Lower lobe of right lung (tissue), 2 donors: ENCODE measurements at regions not wholly inside any gene's neighbourhood (a gene's known extent, or its start where the extent isn't known, plus 50 kb on each side); places are given as distances from the start of the nearest gene placed in this dataset.
A peak's percentile ranks its signal among the peaks of the same experiment; 100 is the strongest.

Experiments used
- ATAC-seq, 2 donors: fragments of 200-7000 bp; cut with Tn5 transposase; one replicate each; pipeline ENCODE4 v1.9.1; 2020 to 2022; ENCODE audit warnings: mild to moderate bottlenecking in 2 of 2, moderate library complexity in 2 of 2
- DNase-seq: peaks from one replicate; pipeline ENCODE4 v3.0.0-alpha.2; 2020
- H3K27ac ChIP-seq: fragments of 200-600 bp; one replicate; pipeline ENCODE4 v1.8.0; 2022
- H3K27me3 ChIP-seq: fragments of 200-600 bp; one replicate; pipeline ENCODE4 v1.8.0; 2022; ENCODE audit warnings: low read depth
- H3K36me3 ChIP-seq: fragments of 200-600 bp; one replicate; pipeline ENCODE4 v1.8.0; 2022; ENCODE audit warnings: mild to moderate bottlenecking
- H3K4me1 ChIP-seq: fragments of 200-600 bp; one replicate; pipeline ENCODE4 v1.8.0; 2022
- H3K4me3 ChIP-seq: fragments of 200-600 bp; one replicate; pipeline ENCODE4 v1.8.0; 2022; ENCODE audit warnings: mild to moderate bottlenecking
- H3K9me3 ChIP-seq: fragments of 200-600 bp; one replicate; pipeline ENCODE4 v1.8.0; 2022
- intact Hi-C: fragments of 100-400 bp; cut with DNase I; formaldehyde crosslinking; loops from one replicate; pipeline ENCODE4 v1.11.0; 2022
- TF ChIP-seq, protein P1 (sequence below): fragments of 200-600 bp; IDR thresholded peaks from one replicate; pipeline ENCODE4 v1.8.0; 2022; ENCODE audit warnings: antibody characterized with exemption, mild to moderate bottlenecking
- donor health status: DM: no; HTN: yes; CAD: no; lungs with severe emphysema.

- Histone ChIP-seq H3K27ac (no peak overlapping the region), H3K27me3 (no peaks in the 10 kb centered on the region), H3K9me3 (peaks cover 2% of the 10 kb centered on the region), H3K4me1 (no peaks in the 10 kb centered on the region), H3K36me3 (no peaks in the 10 kb centered on the region), H3K4me3 (no peak overlapping the region)
- TF ChIP-seq, protein P1, sequence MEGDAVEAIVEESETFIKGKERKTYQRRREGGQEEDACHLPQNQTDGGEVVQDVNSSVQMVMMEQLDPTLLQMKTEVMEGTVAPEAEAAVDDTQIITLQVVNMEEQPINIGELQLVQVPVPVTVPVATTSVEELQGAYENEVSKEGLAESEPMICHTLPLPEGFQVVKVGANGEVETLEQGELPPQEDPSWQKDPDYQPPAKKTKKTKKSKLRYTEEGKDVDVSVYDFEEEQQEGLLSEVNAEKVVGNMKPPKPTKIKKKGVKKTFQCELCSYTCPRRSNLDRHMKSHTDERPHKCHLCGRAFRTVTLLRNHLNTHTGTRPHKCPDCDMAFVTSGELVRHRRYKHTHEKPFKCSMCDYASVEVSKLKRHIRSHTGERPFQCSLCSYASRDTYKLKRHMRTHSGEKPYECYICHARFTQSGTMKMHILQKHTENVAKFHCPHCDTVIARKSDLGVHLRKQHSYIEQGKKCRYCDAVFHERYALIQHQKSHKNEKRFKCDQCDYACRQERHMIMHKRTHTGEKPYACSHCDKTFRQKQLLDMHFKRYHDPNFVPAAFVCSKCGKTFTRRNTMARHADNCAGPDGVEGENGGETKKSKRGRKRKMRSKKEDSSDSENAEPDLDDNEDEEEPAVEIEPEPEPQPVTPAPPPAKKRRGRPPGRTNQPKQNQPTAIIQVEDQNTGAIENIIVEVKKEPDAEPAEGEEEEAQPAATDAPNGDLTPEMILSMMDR: no peak
- intact Hi-C loops: no loop called here
- DNase-seq (no peak), ATAC-seq (no peak)
Measured at GRCh38 chr12:45553204-45553603, 176.3 kb upstream of the ARID2 start.

DNA sequence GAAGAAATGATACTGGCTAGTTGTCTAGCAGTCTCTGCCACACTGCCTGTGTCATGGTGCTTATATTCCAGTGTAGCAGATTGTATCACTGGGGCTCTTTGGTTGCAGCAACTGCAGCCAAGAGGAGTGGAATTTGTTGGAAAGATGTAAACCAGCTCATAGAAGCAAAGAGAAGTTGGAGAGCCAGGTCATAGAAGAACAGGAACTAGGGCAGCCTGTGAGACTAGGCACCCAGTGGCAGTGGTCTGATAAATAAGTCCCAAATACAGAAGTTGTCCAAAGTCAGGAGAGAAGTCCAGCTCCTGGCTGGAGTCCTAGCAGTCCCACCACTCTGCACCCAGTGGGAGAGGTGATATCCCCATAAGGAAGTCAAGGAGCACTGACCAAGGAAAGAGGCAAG, 172.5 kb upstream of the ARID2 start:
- DNase-seq: no peak

DNA sequence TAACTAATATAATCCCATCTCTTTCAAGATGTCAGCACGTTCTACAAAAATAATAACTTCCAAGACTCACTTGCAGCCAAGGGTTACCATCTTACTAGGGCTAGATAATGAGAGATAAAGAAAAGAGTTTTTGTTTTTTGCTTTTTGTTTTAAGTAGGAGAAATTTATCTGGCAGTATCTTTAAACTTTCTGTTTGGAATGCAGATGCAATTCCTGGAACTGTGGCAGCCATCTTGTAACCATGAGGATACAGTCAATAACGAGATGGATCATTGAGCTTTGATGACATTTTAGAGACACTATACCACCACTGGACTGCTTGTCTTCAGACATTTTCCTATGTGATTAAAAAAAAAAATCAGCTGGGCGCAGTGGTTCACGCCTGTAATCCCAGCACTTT, 171.2 kb upstream of the ARID2 start:
- no peak for ATAC-seq
- no peak for DNase-seq
- H3K27me3 ChIP-seq: no peaks in the 10 kb centered on the region

More for the DNA sequence above, 172.5 kb upstream of the ARID2 start:
- H3K36me3 ChIP-seq: no peaks in the 10 kb centered on the region
- TF ChIP-seq, protein P1: no peak
- H3K27ac ChIP-seq: no peak overlapping the region
- H3K9me3 ChIP-seq: peaks cover 5% of the 10 kb centered on the region
- H3K4me3 ChIP-seq: no peak overlapping the region
- peak in 1 of 2 donors; percentile 57 for ATAC-seq
- H3K27me3 ChIP-seq: no peaks in the 10 kb centered on the region
- intact Hi-C loops: no loop called here
- H3K4me1 ChIP-seq: no peaks in the 10 kb centered on the region

DNA sequence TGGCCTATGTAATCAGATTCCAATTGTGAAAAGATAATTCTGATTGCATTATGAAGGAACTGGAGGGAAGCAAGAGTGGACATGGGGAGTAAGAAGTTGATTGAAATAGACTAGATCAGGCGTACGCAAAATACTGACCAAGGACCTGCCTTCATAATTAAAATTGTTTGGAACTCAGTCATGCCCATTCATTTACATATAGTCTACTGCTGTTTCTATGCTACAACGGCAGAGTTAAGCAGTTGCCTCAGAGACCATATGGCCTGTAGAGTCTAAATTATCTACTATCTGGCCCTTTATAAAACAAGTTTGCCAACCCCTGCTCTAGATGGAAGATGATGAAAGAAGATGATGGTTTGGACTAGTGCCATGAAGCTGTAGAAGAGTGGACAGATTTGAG, 170.0 kb upstream of the ARID2 start:
- H3K4me3 ChIP-seq: no peak overlapping the region
- no peak overlapping the region for H3K27ac ChIP-seq
- no peaks in the 10 kb centered on the region for H3K27me3 ChIP-seq
- no peak for ATAC-seq
- TF ChIP-seq, protein P1: no peak
- intact Hi-C loops: no loop called here
- DNase-seq: no peak
- no peaks in the 10 kb centered on the region for H3K36me3 ChIP-seq
- peaks cover 5% of the 10 kb centered on the region for H3K9me3 ChIP-seq
- no peaks in the 10 kb centered on the region for H3K4me1 ChIP-seq

More for the DNA sequence above, 171.2 kb upstream of the ARID2 start:
- no peaks in the 10 kb centered on the region for H3K36me3 ChIP-seq
- intact Hi-C loops: no loop called here
- no peaks in the 10 kb centered on the region for H3K4me1 ChIP-seq
- TF ChIP-seq, protein P1: no peak
- peaks cover 5% of the 10 kb centered on the region for H3K9me3 ChIP-seq
- H3K4me3 ChIP-seq: no peak overlapping the region
- H3K27ac ChIP-seq: no peak overlapping the region

GRCh38 chr12:45560689-45561088, 168.8 kb upstream of the ARID2 start:
- Histone ChIP-seq H3K27ac (no peak overlapping the region), H3K9me3 (peaks cover 5% of the 10 kb centered on the region), H3K4me1 (no peaks in the 10 kb centered on the region), H3K27me3 (no peaks in the 10 kb centered on the region), H3K4me3 (no peak overlapping the region), H3K36me3 (no peaks in the 10 kb centered on the region)
- ATAC-seq: no peak
- TF ChIP-seq, protein P1: no peak
- no peak for DNase-seq
- intact Hi-C loops: no loop called here

GRCh38 chr12:45561488-45561887, 168.0 kb upstream of the ARID2 start:
- Histone ChIP-seq H3K27me3 (no peaks in the 10 kb centered on the region), H3K9me3 (peaks cover 5% of the 10 kb centered on the region), H3K4me1 (no peaks in the 10 kb centered on the region), H3K4me3 (no peak overlapping the region), H3K36me3 (no peaks in the 10 kb centered on the region), H3K27ac (no peak overlapping the region)
- DNase-seq: no peak
- ATAC-seq: no peak
- intact Hi-C loops: no loop called here
- TF ChIP-seq, protein P1: no peak
